ENCODE measurements at regions not wholly inside any gene's neighbourhood (a gene's known extent, or its start where the extent isn't known, plus 50 kb on each side); places are given as distances from the start of the nearest gene placed in this dataset.
"Not testable (repeated sequence)": the region's sequence is repeated elsewhere in the genome, so short reads cannot be mapped to it uniquely, and the experiment has no call there.

DNA sequence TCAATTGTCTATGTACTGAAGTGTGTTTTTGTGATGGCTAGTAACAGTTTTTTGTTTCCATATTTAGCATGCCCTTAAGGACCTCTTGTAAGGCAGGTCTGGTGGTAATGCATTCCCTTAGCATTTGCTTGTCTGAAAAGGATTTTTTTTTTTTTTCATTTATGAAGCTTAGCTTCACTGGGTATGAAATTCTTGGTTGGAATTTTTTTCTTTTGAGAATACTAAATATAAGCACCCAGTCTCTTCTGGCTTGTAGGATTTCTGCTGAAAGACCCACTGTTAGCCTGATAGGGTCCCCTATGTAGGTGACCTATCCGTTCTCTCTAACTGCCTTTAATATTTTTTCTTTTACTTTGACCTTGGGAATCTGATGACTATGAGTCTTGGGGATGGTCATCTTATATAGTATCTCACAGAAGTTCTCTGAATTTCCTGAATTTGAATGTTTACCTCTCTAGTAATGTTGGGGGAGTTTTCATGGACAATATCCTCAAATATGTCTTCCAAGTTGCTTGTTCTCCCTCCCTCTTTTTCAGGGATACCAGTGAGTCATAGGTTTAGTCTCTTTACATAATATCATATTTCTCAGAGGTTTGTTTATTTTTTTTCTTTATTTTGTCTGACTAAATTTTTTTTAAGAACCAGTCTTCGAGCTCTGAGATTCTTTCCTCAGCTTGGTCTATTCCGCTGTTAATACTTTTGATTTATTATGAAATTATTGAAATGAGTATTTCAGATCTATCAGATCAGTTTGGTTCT, 157.1 kb upstream of the PGRMC2 start:
- DNase-seq = no peak

DNA sequence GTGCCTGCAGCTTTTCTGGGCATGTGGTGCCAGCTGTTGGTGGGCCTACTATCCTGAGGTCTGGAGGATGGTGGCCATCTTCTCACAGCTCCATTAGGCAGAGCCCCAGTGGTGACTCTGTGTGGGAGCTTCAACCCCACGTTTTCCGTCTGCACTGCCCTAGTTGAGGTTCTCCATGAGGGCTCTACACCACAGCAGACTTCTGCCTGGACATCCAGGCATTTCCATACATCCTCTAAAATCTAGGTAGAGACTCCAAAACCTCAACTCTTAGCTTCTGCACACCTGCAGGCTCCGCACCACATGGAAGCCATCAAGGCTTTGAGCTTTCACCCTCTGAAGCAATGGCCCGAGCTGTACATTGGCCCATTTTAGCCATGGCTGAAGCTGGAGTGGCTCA, 153.3 kb upstream of the PGRMC2 start:
- no peak for DNase-seq

DNA sequence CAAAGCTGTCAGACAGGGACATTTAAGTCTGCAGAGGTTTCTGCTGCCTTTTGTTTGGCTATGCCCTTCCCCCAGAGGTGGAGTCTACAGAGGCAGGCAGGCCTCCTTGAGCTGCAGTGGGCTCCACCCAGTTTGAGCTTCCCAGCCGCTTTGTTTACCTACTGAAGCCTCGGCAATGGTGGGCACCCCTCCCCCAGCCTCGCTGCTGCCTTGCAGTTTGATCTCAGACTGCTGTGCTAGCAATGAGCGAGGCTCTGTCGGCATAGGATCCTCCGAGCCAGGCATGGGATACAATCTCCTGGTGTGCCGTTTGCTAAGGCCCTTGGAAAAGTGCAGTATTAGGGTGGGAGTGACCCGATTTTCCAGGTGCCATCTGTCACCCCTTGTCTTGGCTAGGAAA, 149.4 kb upstream of the PGRMC2 start:
- not testable (repeated sequence) for DNase-seq

DNA sequence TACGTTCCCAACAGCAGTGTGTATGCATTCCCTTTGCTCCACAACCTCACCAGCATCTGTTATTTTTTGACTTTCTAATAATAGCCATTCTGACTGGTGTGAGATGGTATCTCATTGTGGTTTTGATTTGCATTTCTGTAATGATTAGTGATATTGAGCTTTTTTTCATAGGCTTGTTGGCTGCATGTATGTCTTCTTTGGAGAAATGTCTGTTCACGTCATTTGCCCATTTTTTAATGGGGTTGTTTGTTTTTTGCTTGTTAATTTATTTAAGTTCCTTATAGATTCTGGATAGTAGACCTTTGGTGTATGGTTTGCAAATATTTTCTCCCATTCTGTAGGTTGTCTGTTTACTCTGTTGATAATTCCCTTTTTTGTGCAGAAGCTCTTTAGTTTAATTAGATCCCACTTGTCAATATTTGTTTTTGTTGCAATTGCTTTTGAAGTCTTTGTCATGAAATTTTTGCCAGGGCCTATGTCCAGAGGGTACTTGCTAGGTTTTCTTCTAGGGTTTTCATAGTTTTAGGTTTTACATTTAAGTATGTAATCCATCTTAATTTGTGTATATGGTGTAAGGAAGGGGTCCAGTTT, 141.5 kb upstream of the PGRMC2 start:
- not testable (repeated sequence) for DNase-seq

- no peak for DNase-seq
These were observed 140.8 kb upstream of the PGRMC2 start for GRCh38 chr4:128428397-128428796.

- DNase-seq = no peak
These were observed 140.3 kb upstream of the PGRMC2 start for GRCh38 chr4:128427832-128428366.

- DNase-seq = no peak
These were observed 137.2 kb upstream of the PGRMC2 start for GRCh38 chr4:128424527-128425497.

DNA sequence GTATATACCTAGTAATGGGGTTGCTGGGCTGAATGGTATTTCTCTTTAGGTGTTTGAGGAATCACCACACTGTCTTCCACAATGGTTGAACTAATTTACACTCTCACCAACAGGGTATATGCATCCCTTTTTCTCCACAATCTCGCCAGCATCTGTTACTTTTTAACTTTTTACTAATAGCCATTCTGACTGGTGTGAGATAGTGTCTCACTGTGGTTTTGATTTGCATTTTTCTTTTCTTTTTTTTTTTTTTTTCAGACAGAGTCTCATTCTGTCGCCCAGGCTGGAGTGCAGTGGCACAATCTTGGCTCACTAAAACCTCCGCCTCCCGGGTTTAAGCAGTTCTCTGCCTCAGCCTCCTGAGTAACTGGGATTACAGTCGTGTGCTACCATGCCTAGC, 134.7 kb upstream of the PGRMC2 start:
- not testable (repeated sequence) for DNase-seq

- DNase-seq = no peak
These were observed 129.3 kb upstream of the PGRMC2 start for GRCh38 chr4:128416921-128417320.

DNA sequence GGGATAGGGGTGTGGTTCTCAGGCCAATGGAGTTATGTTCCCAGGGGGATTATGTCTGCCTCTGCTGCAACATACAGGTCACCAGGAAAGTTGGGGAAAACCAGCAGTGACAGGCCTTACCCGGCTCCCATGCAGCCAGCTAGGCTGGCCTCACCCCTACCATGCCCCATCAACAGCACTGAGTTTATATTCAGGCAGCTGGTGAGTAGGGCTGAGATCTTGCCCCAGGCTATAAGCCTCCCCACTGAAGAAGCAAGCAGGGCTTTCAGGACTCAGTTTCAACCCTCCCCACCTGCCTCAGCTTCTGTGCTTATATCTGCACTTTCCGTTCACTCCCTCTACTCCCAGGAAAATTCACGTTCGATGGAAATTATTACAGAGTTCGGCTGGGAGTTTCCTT, 122.4 kb upstream of the PGRMC2 start:
- no peak for DNase-seq

DNA sequence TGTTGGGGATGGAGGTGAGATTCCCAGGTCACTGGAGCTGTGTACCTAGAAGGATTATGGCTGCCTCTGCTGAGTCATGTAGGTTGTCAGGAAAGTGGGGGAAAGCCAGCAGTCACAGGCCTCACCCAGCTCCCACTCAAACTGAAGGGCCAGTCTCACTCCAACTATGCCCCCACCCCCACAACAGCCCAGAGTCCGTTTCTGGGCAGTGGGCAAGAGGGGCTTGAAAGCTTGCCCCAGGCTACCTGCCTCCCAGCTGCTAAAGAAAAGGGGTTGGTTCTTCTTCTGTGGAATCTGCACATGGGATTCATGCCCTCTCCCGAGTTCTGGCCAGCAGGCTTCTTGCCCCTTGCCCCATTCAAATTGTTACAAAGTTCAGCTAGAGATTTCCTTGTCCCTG, 116.0 kb upstream of the PGRMC2 start:
- DNase-seq = no peak

DNA sequence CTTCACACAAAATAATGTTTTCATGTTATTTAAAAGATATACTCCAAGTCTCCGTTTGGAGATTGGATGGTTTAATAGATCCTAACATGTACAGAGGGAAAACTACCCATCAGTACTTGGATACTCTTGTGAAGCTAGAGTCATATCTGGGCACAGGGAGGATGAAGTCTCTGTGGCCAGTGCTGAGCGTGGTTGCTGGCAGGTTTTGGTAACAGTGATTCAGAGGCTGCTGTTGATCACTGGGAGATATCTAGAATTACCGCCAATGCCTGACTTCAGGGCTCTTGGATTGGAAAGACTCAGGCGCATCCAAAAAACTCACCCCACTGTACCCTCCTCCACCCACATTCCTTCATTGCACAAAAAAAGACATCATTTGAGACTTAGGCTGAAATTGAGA, 107.2 kb upstream of the PGRMC2 start:
- no peak for DNase-seq

DNA sequence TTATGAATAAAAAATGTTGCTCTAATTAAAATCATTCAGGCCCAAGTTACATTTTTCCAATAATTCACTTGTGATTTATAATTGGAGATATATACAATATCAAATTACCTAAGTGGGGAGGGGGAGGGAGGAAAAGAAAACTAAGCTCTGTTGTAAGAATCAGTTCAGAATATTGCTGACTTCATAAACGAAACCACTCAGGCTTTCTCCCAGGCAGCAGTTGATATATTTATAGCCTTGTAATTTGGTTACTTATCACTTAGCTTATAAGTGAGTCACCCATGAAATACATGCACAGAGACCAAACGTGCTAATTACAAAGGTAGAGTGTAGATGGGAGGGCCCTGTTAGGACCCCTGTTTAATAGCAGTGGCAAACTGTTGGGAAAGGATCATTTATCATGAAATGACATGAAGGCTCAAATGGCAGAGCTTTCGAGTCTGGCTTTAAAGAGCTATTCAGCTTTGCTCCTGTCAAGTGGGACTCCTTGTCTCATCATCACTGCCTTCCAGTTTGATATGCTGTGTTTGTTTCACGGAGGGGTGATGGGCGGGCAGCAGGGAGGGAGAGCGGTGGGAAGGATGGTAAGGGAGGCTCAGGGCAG, 105.6 kb upstream of the PGRMC2 start:
- DNase-seq = no peak

DNA sequence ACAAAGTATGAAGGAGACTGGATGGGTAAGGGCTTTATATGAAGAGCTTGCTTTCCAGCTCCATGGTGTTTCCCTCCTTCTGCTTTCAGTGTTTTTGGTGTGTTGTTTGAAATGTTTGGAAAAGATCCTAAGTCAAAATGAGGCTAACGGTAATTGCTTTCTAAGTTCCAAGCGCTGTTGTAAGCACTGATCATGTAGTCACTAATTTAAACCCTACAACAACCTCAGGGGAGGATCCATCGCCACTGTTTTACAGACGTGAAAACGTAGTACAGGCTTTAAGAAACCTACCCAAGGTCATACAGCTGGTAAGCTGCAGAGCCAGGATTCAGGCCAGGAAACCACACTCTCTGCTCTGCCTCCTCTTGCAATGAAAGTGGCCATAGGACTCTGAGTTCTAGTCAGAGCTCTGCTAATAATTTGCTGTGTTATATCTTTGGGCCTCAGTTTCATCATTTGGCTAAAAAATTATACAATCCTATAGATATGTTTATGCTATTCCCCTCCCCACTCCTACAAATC, 102.9 kb upstream of the PGRMC2 start:
- DNase-seq = no peak

- no peak for DNase-seq
These were observed 101.2 kb upstream of the PGRMC2 start for GRCh38 chr4:128388796-128389195.

DNA sequence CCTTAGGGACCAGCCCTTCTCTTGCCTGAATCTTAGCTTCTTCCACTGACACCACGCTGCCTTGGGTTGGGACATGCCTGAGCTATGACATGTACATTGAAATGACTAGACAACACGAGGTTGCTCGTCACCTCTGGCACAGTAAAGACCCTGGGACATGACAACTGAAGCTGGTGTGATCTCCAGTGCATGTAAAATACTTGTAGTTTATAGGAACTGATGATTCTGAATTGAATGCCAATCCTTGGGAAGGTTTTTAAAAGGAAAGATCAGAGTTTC, 100.7 kb upstream of the PGRMC2 start:
- no peak for DNase-seq

DNA sequence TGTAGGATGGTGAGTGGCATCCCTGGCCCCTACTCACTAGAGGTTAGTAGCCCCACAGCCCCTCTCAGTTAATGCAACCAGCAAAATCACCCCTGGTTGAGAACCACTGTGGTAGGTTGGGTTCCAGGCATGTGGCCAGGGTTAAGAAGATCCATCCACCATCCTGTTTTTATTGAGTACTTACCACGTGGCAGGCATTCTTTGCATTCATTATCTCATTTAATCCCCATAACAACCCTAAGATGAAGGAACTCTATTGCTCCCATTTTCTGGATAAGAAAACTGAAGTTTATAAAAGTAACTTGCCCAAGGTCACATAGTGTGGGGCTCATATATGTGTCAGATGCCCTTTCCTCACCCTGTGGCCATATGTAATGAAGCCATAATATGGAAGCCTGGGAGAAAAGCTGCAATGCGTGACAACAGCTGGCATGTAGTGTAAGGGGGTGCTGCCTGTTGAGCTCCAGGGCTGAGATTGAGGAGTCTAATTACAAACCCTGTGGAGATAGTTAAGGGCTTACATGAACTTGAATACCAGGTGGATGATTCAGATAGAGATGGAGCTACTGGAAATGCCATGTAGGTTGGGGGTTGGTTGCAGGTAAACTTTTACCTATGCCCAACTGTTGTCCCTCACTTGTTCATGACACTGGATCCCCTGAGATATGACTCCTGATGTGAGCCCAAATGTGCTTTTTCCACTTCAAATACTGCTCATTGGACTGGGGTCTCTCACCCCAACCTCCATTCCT, 100.2 kb upstream of the PGRMC2 start:
- DNase-seq = no peak

DNA sequence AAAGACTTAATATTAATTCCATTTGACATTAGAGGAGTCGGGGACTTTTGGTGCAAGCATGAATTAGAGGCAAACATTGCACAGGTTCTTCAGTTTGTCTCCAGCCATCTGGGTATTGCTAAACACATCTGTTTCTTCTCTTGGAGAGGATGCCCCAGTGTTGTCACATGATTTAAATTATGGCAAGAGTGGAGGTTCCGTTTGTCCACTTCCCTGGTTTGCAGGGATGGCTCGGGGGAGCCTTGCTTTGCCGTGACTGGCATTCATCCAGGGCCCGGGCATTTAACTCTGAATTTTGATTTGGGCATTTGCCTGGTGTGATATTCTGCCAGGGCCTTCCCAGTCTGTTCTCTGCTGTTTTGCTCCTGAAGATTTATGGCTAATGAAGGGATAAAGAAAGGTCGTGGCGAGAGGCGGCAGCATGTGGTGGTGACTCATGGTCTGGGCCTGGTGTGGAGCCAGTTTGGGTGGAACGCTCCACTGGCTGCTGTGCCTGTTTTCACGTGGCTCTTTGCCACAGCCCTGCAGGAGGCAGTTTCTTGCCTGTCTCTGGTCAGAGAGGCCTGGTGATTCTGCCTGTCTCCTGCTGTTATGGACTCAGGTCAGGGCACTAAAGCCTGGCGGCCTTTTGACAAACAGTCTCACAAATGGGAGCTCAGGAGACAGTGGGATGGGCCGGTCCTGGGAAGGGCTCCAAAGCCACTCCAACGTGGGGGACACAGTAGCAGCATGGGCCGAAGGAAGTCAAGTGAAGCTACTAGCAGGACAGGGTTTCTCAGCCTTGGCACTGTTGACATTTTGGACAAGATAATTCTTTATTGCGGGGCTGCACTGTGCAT, 99.4 kb upstream of the PGRMC2 start:
- DNase-seq = no peak

GRCh38 chr4:128385683-128386304, 98.2 kb upstream of the PGRMC2 start:
- DNase-seq = no peak

DNA sequence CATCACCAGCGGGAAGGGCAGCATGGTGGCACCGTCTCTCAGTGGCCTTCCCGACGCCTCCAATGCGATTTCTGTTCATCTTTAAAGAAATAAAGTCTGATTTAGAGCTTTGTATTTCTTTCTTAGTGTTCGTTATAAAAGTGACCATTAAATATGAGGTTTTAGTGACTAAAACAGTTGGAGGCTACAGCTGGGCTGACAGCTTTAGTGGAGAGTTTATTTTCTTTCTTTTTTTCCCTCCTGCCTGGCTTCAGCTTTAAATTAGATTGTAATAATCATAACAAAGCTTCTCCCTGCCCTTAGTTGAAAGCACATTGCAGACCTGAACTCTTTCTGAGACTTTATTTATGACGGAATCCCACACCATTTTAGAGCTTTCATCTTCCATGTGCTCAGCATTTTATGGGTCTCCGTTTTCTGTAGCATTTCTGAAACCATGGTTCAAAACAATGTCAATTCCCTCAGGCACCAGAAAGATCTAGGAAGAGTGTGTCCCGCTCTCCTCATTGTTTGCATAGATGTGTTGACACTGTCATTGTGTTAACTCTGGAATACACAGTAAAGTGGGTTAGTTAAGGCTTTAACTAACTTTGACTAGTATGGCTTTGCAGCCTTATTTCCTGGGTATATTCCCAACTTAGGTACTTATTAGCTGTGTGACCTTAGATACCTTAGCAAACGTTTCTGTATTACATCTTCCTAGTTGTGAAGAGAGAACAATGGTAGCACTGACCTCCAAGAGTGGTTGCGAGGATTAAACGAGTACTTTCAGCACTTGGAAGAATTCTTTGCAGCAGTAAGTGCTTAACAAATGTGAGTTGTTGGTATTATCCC, 97.4 kb upstream of the PGRMC2 start:
- no peak for DNase-seq
